ENCODE measurements at regions not wholly inside any gene's neighbourhood (a gene's known extent, or its start where the extent isn't known, plus 50 kb on each side); places are given as distances from the start of the nearest gene placed in this dataset.
"Not testable (repeated sequence)": the region's sequence is repeated elsewhere in the genome, so short reads cannot be mapped to it uniquely, and the experiment has no call there.

GRCh38 chr14:105625448-105625847, 99.1 kb downstream of the TMEM121 start:
- TF ChIP-seq, protein P1, sequence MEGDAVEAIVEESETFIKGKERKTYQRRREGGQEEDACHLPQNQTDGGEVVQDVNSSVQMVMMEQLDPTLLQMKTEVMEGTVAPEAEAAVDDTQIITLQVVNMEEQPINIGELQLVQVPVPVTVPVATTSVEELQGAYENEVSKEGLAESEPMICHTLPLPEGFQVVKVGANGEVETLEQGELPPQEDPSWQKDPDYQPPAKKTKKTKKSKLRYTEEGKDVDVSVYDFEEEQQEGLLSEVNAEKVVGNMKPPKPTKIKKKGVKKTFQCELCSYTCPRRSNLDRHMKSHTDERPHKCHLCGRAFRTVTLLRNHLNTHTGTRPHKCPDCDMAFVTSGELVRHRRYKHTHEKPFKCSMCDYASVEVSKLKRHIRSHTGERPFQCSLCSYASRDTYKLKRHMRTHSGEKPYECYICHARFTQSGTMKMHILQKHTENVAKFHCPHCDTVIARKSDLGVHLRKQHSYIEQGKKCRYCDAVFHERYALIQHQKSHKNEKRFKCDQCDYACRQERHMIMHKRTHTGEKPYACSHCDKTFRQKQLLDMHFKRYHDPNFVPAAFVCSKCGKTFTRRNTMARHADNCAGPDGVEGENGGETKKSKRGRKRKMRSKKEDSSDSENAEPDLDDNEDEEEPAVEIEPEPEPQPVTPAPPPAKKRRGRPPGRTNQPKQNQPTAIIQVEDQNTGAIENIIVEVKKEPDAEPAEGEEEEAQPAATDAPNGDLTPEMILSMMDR (IDR thresholded peaks at IDR 0.05) = not testable (repeated sequence)
- not testable (repeated sequence) for TF ChIP-seq EZH2 (IDR thresholded peaks at IDR 0.05; ENCODE audit: borderline replicate concordance, insufficient read depth, low read depth, low read length, poor library complexity, severe bottlenecking)
